ENCODE measurements at regions not wholly inside any gene's neighbourhood (a gene's known extent, or its start where the extent isn't known, plus 50 kb on each side); places are given as distances from the start of the nearest gene placed in this dataset.
"Not testable (repeated sequence)": the region's sequence is repeated elsewhere in the genome, so short reads cannot be mapped to it uniquely, and the experiment has no call there.

- DNase-seq = no peak
These were observed 333.4 kb downstream of the BCKDHB start for GRCh38 chr6:80439721-80440470.

- no peak for DNase-seq
These were observed 332.3 kb downstream of the BCKDHB start for GRCh38 chr6:80438772-80439171.

GRCh38 chr6:80437801-80438200 lies 331.3 kb downstream of the BCKDHB start:
- no peak for DNase-seq

- DNase-seq = no peak
These were observed 330.8 kb downstream of the BCKDHB start for GRCh38 chr6:80437221-80437620.

GRCh38 chr6:80436663-80437062 lies 330.2 kb downstream of the BCKDHB start:
- DNase-seq = no peak

GRCh38 chr6:80435457-80435856 lies 329.0 kb downstream of the BCKDHB start:
- no peak for DNase-seq

GRCh38 chr6:80434691-80435350 lies 328.4 kb downstream of the BCKDHB start:
- no peak for DNase-seq

- no peak for DNase-seq
These were observed 327.2 kb downstream of the BCKDHB start for GRCh38 chr6:80433673-80434025.

- no peak for DNase-seq
These were observed 326.7 kb downstream of the BCKDHB start for GRCh38 chr6:80433010-80433672.

- no peak for DNase-seq
These were observed 318.8 kb downstream of the BCKDHB start for GRCh38 chr6:80425089-80425823.

- DNase-seq = no peak
These were observed 305.0 kb downstream of the BCKDHB start for GRCh38 chr6:80411486-80411885.

- DNase-seq = not testable (repeated sequence)
These were observed 301.5 kb downstream of the BCKDHB start for GRCh38 chr6:80407976-80408375.

GRCh38 chr6:80404889-80405288 lies 298.4 kb downstream of the BCKDHB start:
- DNase-seq = no peak

GRCh38 chr6:80403365-80403764 lies 296.9 kb downstream of the BCKDHB start:
- no peak for DNase-seq

- no peak for DNase-seq
These were observed 295.8 kb downstream of the BCKDHB start for GRCh38 chr6:80402266-80402665.

Data from activated CD4-positive, alpha-beta T cell treated with anti-CD3 and anti-CD28 coated beads, Interleukin-2, Interleukin-6, amounts not matched to agents 100 ng/mL and 50 ng/mL, durations not matched to agents 16 hours and 8 hours (primary cell).